ENCODE measurements at regions not wholly inside any gene's neighbourhood (a gene's known extent, or its start where the extent isn't known, plus 50 kb on each side); places are given as distances from the start of the nearest gene placed in this dataset.

GRCh38 chr13:62643007-62643483 is 1227.4 kb upstream of the PCDH20 start:
- DNase-seq: peak; percentile 18

GRCh38 chr13:62635161-62635560 is 1219.5 kb upstream of the PCDH20 start:
- no peak for DNase-seq

GRCh38 chr13:62633448-62633847 is 1217.8 kb upstream of the PCDH20 start:
- no peak for DNase-seq

- no peak for DNase-seq
Measured at GRCh38 chr13:62631619-62632018, 1216.0 kb upstream of the PCDH20 start.

GRCh38 chr13:62631124-62631523 is 1215.5 kb upstream of the PCDH20 start:
- DNase-seq: no peak

GRCh38 chr13:62629618-62630017 is 1214.0 kb upstream of the PCDH20 start:
- no peak for DNase-seq

- DNase-seq: no peak
Measured at GRCh38 chr13:62627226-62627625, 1211.6 kb upstream of the PCDH20 start.

- no peak for DNase-seq
Measured at GRCh38 chr13:62626771-62627170, 1211.1 kb upstream of the PCDH20 start.

- DNase-seq: no peak
Measured at GRCh38 chr13:62625214-62625881, 1209.7 kb upstream of the PCDH20 start.

- no peak for DNase-seq
Measured at GRCh38 chr13:62613819-62614218, 1198.2 kb upstream of the PCDH20 start.

- no peak for DNase-seq
Measured at GRCh38 chr13:62611343-62611742, 1195.7 kb upstream of the PCDH20 start.

- no peak for DNase-seq
Measured at GRCh38 chr13:62598708-62599107, 1183.1 kb upstream of the PCDH20 start.

- DNase-seq: no peak
Measured at GRCh38 chr13:62595976-62596375, 1180.3 kb upstream of the PCDH20 start.

- DNase-seq: no peak
Measured at GRCh38 chr13:62593804-62594203, 1178.2 kb upstream of the PCDH20 start.

- DNase-seq: no peak
Measured at GRCh38 chr13:62583466-62583865, 1167.8 kb upstream of the PCDH20 start.

GRCh38 chr13:62578402-62578801 is 1162.8 kb upstream of the PCDH20 start:
- DNase-seq: no peak

GRCh38 chr13:62564770-62565169 is 1149.1 kb upstream of the PCDH20 start:
- no peak for DNase-seq

- DNase-seq: no peak
Measured at GRCh38 chr13:62563251-62563650, 1147.6 kb upstream of the PCDH20 start.

GRCh38 chr13:62556978-62557377 is 1141.3 kb upstream of the PCDH20 start:
- DNase-seq: no peak

GRCh38 chr13:62551588-62551987 is 1135.9 kb upstream of the PCDH20 start:
- no peak for DNase-seq

GRCh38 chr13:62544928-62545327 is 1129.3 kb upstream of the PCDH20 start:
- DNase-seq: no peak

- DNase-seq: no peak
Measured at GRCh38 chr13:62537593-62537992, 1121.9 kb upstream of the PCDH20 start.

GRCh38 chr13:62525652-62526051 is 1110.0 kb upstream of the PCDH20 start:
- no peak for DNase-seq

GRCh38 chr13:62524498-62524897 is 1108.8 kb upstream of the PCDH20 start:
- DNase-seq: no peak

- no peak for DNase-seq
Measured at GRCh38 chr13:62524061-62524460, 1108.4 kb upstream of the PCDH20 start.

All from stimulated activated CD4-positive, alpha-beta T cell treated with anti-CD3 and anti-CD28 coated beads, Interleukin-15, amount 100 ng/mL, for 24 hours (primary cell).